Middle frontal gyrus (tissue), 1 donor: ENCODE measurements at regions not wholly inside any gene's neighbourhood (a gene's known extent, or its start where the extent isn't known, plus 50 kb on each side); places are given as distances from the start of the nearest gene placed in this dataset.

Experiments
- DNase-seq: peaks from one replicate; pipeline ENCODE4 v3.0.0-alpha.2; 2015; ENCODE audit warnings: low spot score; ENCODE audit errors: extremely low spot score

- no peak for DNase-seq
Measured at GRCh38 chr1:9419369-9420041, 119.8 kb upstream of the SLC25A33 start.

GRCh38 chr1:9420835-9421532 lies 118.3 kb upstream of the SLC25A33 start:
- DNase-seq: no peak

- DNase-seq: no peak
Measured at GRCh38 chr1:9421533-9421873, 117.8 kb upstream of the SLC25A33 start.

- DNase-seq: no peak
Measured at GRCh38 chr1:9422321-9422720, 116.9 kb upstream of the SLC25A33 start.

GRCh38 chr1:9422911-9423505 lies 116.3 kb upstream of the SLC25A33 start:
- DNase-seq: no peak

GRCh38 chr1:9424261-9424660 lies 115.0 kb upstream of the SLC25A33 start:
- no peak for DNase-seq

GRCh38 chr1:9425859-9426258 lies 113.4 kb upstream of the SLC25A33 start:
- DNase-seq: no peak

- DNase-seq: no peak
Measured at GRCh38 chr1:9426291-9426711, 113.0 kb upstream of the SLC25A33 start.

- DNase-seq: no peak
Measured at GRCh38 chr1:9427388-9427787, 111.9 kb upstream of the SLC25A33 start.

GRCh38 chr1:9428601-9429341 lies 110.5 kb upstream of the SLC25A33 start:
- DNase-seq: peak; percentile 99

- DNase-seq: no peak
Measured at GRCh38 chr1:9429342-9429711, 109.9 kb upstream of the SLC25A33 start.

GRCh38 chr1:9434247-9435152 lies 104.8 kb upstream of the SLC25A33 start:
- DNase-seq: no peak

GRCh38 chr1:9435153-9435636 lies 104.1 kb upstream of the SLC25A33 start:
- no peak for DNase-seq

GRCh38 chr1:9435854-9436640 lies 103.2 kb upstream of the SLC25A33 start:
- DNase-seq: no peak

- DNase-seq: peak; percentile 31
Measured at GRCh38 chr1:9437961-9438430, 101.3 kb upstream of the SLC25A33 start.

- no peak for DNase-seq
Measured at GRCh38 chr1:9438431-9439073, 100.7 kb upstream of the SLC25A33 start.

GRCh38 chr1:9439074-9439761 lies 100.0 kb upstream of the SLC25A33 start:
- no peak for DNase-seq

- DNase-seq: no peak
Measured at GRCh38 chr1:9440261-9440660, 99.0 kb upstream of the SLC25A33 start.

GRCh38 chr1:9440763-9441194 lies 98.5 kb upstream of the SLC25A33 start:
- DNase-seq: no peak
